HL-60 (cell line): ENCODE measurements at regions not wholly inside any gene's neighbourhood (a gene's known extent, or its start where the extent isn't known, plus 50 kb on each side); places are given as distances from the start of the nearest gene placed in this dataset.

Experiments
- CTCF ChIP-seq: IDR thresholded peaks from one replicate; pipeline ENCODE4 v1.5.1; 2011; ENCODE audit warnings: low read length, control low read depth, inconsistent platforms; ENCODE audit not compliant: insufficient read depth
- POLR2AphosphoS5 ChIP-seq: IDR thresholded peaks from 2 replicates; pipeline ENCODE4 v1.6.1; 2012; ENCODE audit warnings: low read depth
- REST ChIP-seq: IDR thresholded peaks from 2 replicates; pipeline ENCODE4 v1.6.1; 2012; ENCODE audit warnings: low read depth; ENCODE audit not compliant: insufficient replicate concordance

- TF ChIP-seq CTCF = no peak
- TF ChIP-seq POLR2AphosphoS5 = no peak
- no peak for TF ChIP-seq REST
Observed at GRCh38 chr4:59983852-59984251, 1216.3 kb upstream of the ADGRL3 start.
